GM23338 (cell line): ENCODE measurements at regions not wholly inside any gene's neighbourhood (a gene's known extent, or its start where the extent isn't known, plus 50 kb on each side); places are given as distances from the start of the nearest gene placed in this dataset.

Experiments used
- ATAC-seq: fragments of 200-7000 bp; cut with Tn5 transposase; 3 replicates; pipeline ENCODE4 v1.9.1; 2020
- DNase-seq: peaks from one replicate; pipeline ENCODE4 v3.0.0-alpha.2; 2015; ENCODE audit warnings: low spot score
- H2AFZ ChIP-seq: fragments of 200-600 bp; sonication (generic); 2 replicates; pipeline ENCODE4 v1.8.0; 2016; ENCODE audit warnings: antibody characterized with exemption, mild to moderate bottlenecking, moderate library complexity
- H3F3A ChIP-seq: fragments of 200-600 bp; sonication (generic); replicated peaks from 2 replicates; pipeline ENCODE4 v1.8.0; 2017; ENCODE audit warnings: antibody characterized with exemption, mixed run types, low read depth
- H3K27ac ChIP-seq: fragments of 200-600 bp; sonication (generic); 2 replicates; pipeline ENCODE4 v1.6.1; 2016; ENCODE audit warnings: low read depth
- H3K27me3 ChIP-seq: fragments of 200-600 bp; sonication (generic); 2 replicates; pipeline ENCODE4 v1.8.0; 2016; ENCODE audit warnings: mild to moderate bottlenecking, mixed run types, moderate library complexity; ENCODE audit not compliant: insufficient read depth
- H3K36me3 ChIP-seq: fragments of 200-600 bp; sonication (generic); 2 replicates; pipeline ENCODE4 v1.8.0; 2016; ENCODE audit warnings: mild to moderate bottlenecking; ENCODE audit not compliant: insufficient read depth
- H3K4me1 ChIP-seq: fragments of 200-600 bp; sonication (generic); 2 replicates; pipeline ENCODE4 v1.8.0; 2016; ENCODE audit warnings: mild to moderate bottlenecking, moderate library complexity; ENCODE audit not compliant: insufficient read depth
- H3K4me2 ChIP-seq: fragments of 200-600 bp; sonication (generic); 2 replicates; pipeline ENCODE4 v1.7.1; 2017; ENCODE audit warnings: mixed run types
- H3K4me3 ChIP-seq: fragments of 200-600 bp; sonication (generic); 2 replicates; pipeline ENCODE4 v1.6.1; 2016; ENCODE audit warnings: mixed run types
- H3K79me2 ChIP-seq: fragments of 200-600 bp; sonication (generic); replicated peaks from 2 replicates; pipeline ENCODE4 v1.8.0; 2017; ENCODE audit warnings: mild to moderate bottlenecking; ENCODE audit not compliant: insufficient read depth
- H3K9me2 ChIP-seq: fragments of 200-600 bp; sonication (generic); 2 replicates; pipeline ENCODE4 v1.8.0; 2017; ENCODE audit not compliant: insufficient read depth
- H4K20me1 ChIP-seq: fragments of 200-600 bp; sonication (generic); replicated peaks from 2 replicates; pipeline ENCODE4 v1.8.0; 2017; ENCODE audit warnings: mild to moderate bottlenecking; ENCODE audit not compliant: insufficient read depth
- H3K27ac Mint-ChIP-seq: 2 replicates; pipeline ENCODE4 v1.8.0; 2020; ENCODE audit warnings: inconsistent platforms, mild to moderate bottlenecking, moderate library complexity, mixed read lengths
- H3K27me3 Mint-ChIP-seq: 3 replicates; pipeline ENCODE4 v1.8.0; 2022; ENCODE audit warnings: low read depth, mild to moderate bottlenecking, moderate library complexity, mixed read lengths, inconsistent platforms; ENCODE audit not compliant: insufficient read depth, poor library complexity
- H3K36me3 Mint-ChIP-seq: 3 replicates; pipeline ENCODE4 v1.8.0; 2021; ENCODE audit warnings: low read depth, mild to moderate bottlenecking, inconsistent platforms, moderate library complexity, mixed read lengths
- H3K4me1 Mint-ChIP-seq: 3 replicates; pipeline ENCODE4 v1.8.0; 2020; ENCODE audit warnings: mild to moderate bottlenecking, inconsistent platforms, mixed read lengths
- H3K4me3 Mint-ChIP-seq: 3 replicates; pipeline ENCODE4 v1.8.0; 2021; ENCODE audit warnings: moderate library complexity, mild to moderate bottlenecking, inconsistent platforms, mixed read lengths
- H3K9me3 Mint-ChIP-seq: 3 replicates; pipeline ENCODE4 v1.8.0; 2020; ENCODE audit warnings: moderate library complexity, mild to moderate bottlenecking, inconsistent platforms, mixed read lengths
- CREB1 ChIP-seq: fragments of 250-450 bp; sonication (Bioruptor Pico); IDR thresholded peaks from 2 replicates; pipeline ENCODE4 v1.5.0; 2020; ENCODE audit warnings: low read depth, mild to moderate bottlenecking, moderate library complexity
- CTCF ChIP-seq, 2 experiments: fragments of 200-600 bp in 1 of 2; sonication (generic) in 1 of 2; conservative IDR thresholded peaks; 2 replicates each; pipeline versions ENCODE4 v1.5.1 to v1.6.1; 2016 to 2017; ENCODE audit warnings: antibody characterized with exemption in 2 of 2, low read depth in 2 of 2, mild to moderate bottlenecking in 2 of 2, moderate library complexity in 1 of 2
- EZH2 ChIP-seq: fragments of 200-600 bp; sonication (generic); IDR thresholded peaks from one replicate; pipeline ENCODE4 v1.8.0; 2017; ENCODE audit warnings: antibody characterized with exemption, mild to moderate bottlenecking, low read depth; ENCODE audit not compliant: unreplicated experiment
- EZH2phosphoT487 ChIP-seq: fragments of 200-600 bp; sonication (generic); IDR thresholded peaks from one replicate; pipeline ENCODE4 v1.8.1; 2018; ENCODE audit warnings: antibody characterized with exemption; ENCODE audit not compliant: unreplicated experiment
- POLR2AphosphoS5 ChIP-seq: IDR thresholded peaks from 2 replicates; pipeline ENCODE4 v1.6.1; 2016; ENCODE audit warnings: antibody characterized with exemption, low read depth
- STAT1 ChIP-seq: IDR thresholded peaks from one replicate; pipeline ENCODE4 v1.6.1; 2016; ENCODE audit warnings: antibody characterized with exemption; ENCODE audit not compliant: unreplicated experiment
- ZNF114 ChIP-seq: fragments of 250-450 bp; sonication (Bioruptor Pico); IDR thresholded peaks from 2 replicates; pipeline ENCODE4 v1.5.0; 2020; ENCODE audit warnings: mild to moderate bottlenecking, moderate library complexity
- ZNF331 ChIP-seq: fragments of 250-450 bp; sonication (Bioruptor Pico); IDR thresholded peaks from 2 replicates; pipeline ENCODE4 v1.5.0; 2020; ENCODE audit warnings: low read depth, mild to moderate bottlenecking, moderate library complexity
- TF ChIP-seq, protein P1 (sequence below): IDR thresholded peaks from 2 replicates; pipeline ENCODE4 v1.6.1; 2016; ENCODE audit warnings: antibody characterized with exemption
- TF ChIP-seq, protein P2 (sequence below): IDR thresholded peaks from one replicate; pipeline ENCODE4 v1.6.1; 2018; ENCODE audit warnings: antibody characterized with exemption; ENCODE audit not compliant: unreplicated experiment

- no peak overlapping the region for H3K27ac Mint-ChIP-seq
- H3K79me2 ChIP-seq, result peaks cover 38% of the 10 kb centered on the region
Observed at GRCh38 chr13:107864543-107865317, 350.6 kb downstream of the LIG4 start.

DNA sequence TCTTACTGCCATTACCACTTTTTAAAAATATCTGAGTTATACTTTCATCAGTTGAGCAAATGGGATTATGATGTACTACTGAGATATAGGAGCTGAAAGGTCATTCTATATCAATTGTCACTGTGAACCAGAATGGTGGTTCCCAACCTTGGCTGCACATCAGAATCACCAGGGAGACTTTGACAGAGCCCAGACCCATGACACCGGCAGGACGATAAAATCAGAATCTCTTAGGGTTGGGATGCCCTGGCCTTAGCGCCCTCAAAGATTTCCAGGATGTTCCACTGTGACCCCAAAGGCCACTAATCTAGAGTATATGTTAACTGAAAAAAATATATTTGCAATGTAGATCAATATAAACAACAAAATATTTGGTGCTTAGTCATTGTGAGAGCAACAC is 355.1 kb downstream of the LIG4 start:
- no peaks in the 10 kb centered on the region; the same call in 2 of the 3 replicates for H3K36me3 Mint-ChIP-seq
- Histone ChIP-seq H3K36me3 (no peaks in the 10 kb centered on the region), H3K27ac (no peak overlapping the region), H2AFZ (no peak overlapping the region), H4K20me1 (0 out of 2 replicates have a peak, but pooled peaks cover 5% of the 10 kb centered on the region), H3K79me2 (peaks cover 74% of the 10 kb centered on the region), H3F3A (peaks cover 3% of the 10 kb centered on the region; the same call in 1 of the 2 replicates), H3K9me2 (no peaks in the 10 kb centered on the region), H3K4me2 (no peak overlapping the region), H3K4me3 (no peak overlapping the region), H3K4me1 (peaks cover 3% of the 10 kb centered on the region; the same call in 1 of the 2 replicates), H3K27me3 (peaks cover 7% of the 10 kb centered on the region)
- ATAC-seq (no peak), DNase-seq (no peak)
- no peaks in the 10 kb centered on the region for H3K9me3 Mint-ChIP-seq
- no peak overlapping the region for H3K27ac Mint-ChIP-seq
- H3K27me3 Mint-ChIP-seq, result peaks cover 4% of the 10 kb centered on the region
- H3K4me1 Mint-ChIP-seq, result peaks cover 11% of the 10 kb centered on the region
- H3K4me3 Mint-ChIP-seq, result no peak overlapping the region
- TF ChIP-seq EZH2phosphoT487, result no peak
- no peak for TF ChIP-seq ZNF331 (CRISPR knock-in tag)
- no peak for TF ChIP-seq ZNF114 (CRISPR knock-in tag)
- TF ChIP-seq POLR2AphosphoS5, result no peak
- TF ChIP-seq, protein P1, sequence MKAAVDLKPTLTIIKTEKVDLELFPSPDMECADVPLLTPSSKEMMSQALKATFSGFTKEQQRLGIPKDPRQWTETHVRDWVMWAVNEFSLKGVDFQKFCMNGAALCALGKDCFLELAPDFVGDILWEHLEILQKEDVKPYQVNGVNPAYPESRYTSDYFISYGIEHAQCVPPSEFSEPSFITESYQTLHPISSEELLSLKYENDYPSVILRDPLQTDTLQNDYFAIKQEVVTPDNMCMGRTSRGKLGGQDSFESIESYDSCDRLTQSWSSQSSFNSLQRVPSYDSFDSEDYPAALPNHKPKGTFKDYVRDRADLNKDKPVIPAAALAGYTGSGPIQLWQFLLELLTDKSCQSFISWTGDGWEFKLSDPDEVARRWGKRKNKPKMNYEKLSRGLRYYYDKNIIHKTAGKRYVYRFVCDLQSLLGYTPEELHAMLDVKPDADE, result no peak
- TF ChIP-seq EZH2, result no peak
- no peak for TF ChIP-seq STAT1
- TF ChIP-seq CREB1, result no peak
- no peak for TF ChIP-seq CTCF (conservative IDR thresholded peaks at IDR 0.05; ENCODE audit: low read depth in 2 of 2)
- TF ChIP-seq, protein P2, sequence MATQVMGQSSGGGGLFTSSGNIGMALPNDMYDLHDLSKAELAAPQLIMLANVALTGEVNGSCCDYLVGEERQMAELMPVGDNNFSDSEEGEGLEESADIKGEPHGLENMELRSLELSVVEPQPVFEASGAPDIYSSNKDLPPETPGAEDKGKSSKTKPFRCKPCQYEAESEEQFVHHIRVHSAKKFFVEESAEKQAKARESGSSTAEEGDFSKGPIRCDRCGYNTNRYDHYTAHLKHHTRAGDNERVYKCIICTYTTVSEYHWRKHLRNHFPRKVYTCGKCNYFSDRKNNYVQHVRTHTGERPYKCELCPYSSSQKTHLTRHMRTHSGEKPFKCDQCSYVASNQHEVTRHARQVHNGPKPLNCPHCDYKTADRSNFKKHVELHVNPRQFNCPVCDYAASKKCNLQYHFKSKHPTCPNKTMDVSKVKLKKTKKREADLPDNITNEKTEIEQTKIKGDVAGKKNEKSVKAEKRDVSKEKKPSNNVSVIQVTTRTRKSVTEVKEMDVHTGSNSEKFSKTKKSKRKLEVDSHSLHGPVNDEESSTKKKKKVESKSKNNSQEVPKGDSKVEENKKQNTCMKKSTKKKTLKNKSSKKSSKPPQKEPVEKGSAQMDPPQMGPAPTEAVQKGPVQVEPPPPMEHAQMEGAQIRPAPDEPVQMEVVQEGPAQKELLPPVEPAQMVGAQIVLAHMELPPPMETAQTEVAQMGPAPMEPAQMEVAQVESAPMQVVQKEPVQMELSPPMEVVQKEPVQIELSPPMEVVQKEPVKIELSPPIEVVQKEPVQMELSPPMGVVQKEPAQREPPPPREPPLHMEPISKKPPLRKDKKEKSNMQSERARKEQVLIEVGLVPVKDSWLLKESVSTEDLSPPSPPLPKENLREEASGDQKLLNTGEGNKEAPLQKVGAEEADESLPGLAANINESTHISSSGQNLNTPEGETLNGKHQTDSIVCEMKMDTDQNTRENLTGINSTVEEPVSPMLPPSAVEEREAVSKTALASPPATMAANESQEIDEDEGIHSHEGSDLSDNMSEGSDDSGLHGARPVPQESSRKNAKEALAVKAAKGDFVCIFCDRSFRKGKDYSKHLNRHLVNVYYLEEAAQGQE, result no peak

More at GRCh38 chr13:107864543-107865317, 350.6 kb downstream of the LIG4 start:
- no peak overlapping the region for H2AFZ ChIP-seq
- H3K27me3 ChIP-seq, result peaks cover 43% of the 10 kb centered on the region
- ATAC-seq, result no peak
- no peak for TF ChIP-seq EZH2phosphoT487
- TF ChIP-seq, protein P2, result peak; percentile 85
- TF ChIP-seq POLR2AphosphoS5, result no peak
- H3K4me1 ChIP-seq, result peaks cover 6% of the 10 kb centered on the region; the same call in 1 of the 2 replicates
- peaks cover 3% of the 10 kb centered on the region; the same call in 1 of the 2 replicates for H3F3A ChIP-seq
- Mint-ChIP-seq H3K4me1 (peaks cover 14% of the 10 kb centered on the region), H3K36me3 (no peaks in the 10 kb centered on the region; the same call in 2 of the 3 replicates), H3K4me3 (peak overlapping the region; percentile 88), H3K9me3 (no peaks in the 10 kb centered on the region), H3K27me3 (peaks cover 28% of the 10 kb centered on the region)
- H3K27ac ChIP-seq, result no peak overlapping the region
- H3K4me2 ChIP-seq, result peak overlapping the region; percentile 94
- H3K4me3 ChIP-seq, result peak overlapping the region; percentile 90
- DNase-seq, result peak; percentile 90
- 0 out of 2 replicates have a peak, but pooled peaks cover 9% of the 10 kb centered on the region for H4K20me1 ChIP-seq
- no peaks in the 10 kb centered on the region for H3K9me2 ChIP-seq
- no peaks in the 10 kb centered on the region for H3K36me3 ChIP-seq
